IMR-90 (cell line): ENCODE measurements at regions not wholly inside any gene's neighbourhood (a gene's known extent, or its start where the extent isn't known, plus 50 kb on each side); places are given as distances from the start of the nearest gene placed in this dataset.

Experiments
- ATAC-seq: fragments of 200-7000 bp; cut with Tn5 transposase; 2 replicates; pipeline ENCODE4 v1.9.1; 2020; ENCODE audit warnings: low read depth, mild to moderate bottlenecking, moderate library complexity
- BruUV-seq: library from RNA; stranded (reverse); fragments of 400-500 nt; replicated peaks from 2 replicates; lab custom pipeline; 2021; lab: Mats Ljungman, UMichigan
- CTCF ChIA-PET: fragments of 300-600 bp; formaldehyde crosslinking; extraction: SDS; loops from one replicate; lab custom pipeline; 2021; ENCODE audit warnings: antibody characterized with exemption; lab: Yijun Ruan, JAX
- POLR2A ChIA-PET: fragments of 300-600 bp; sonication (Branson Sonifier 250); formaldehyde crosslinking; loops from one replicate; lab custom pipeline; 2022; ENCODE audit warnings: antibody characterized with exemption; ENCODE audit not compliant: unreplicated experiment; lab: Charles Lee
- DNase-seq: peaks from one replicate; pipeline ENCODE4 v3.0.0; 2013
- H2AFZ ChIP-seq: replicated peaks from 2 replicates; pipeline ENCODE3; 2013; ENCODE audit warnings: low read length, mild to moderate bottlenecking; ENCODE audit not compliant: poor library complexity
- H2AK5ac ChIP-seq: 2 replicates; pipeline ENCODE4 v1.6.1; 2013; ENCODE audit warnings: low read depth, low read length, inconsistent platforms
- H2AK9ac ChIP-seq: replicated peaks from 2 replicates; pipeline ENCODE3; 2013; ENCODE audit warnings: mild to moderate bottlenecking, low read depth, low read length, moderate library complexity; ENCODE audit not compliant: poor library complexity
- H2BK120ac ChIP-seq: 2 replicates; pipeline ENCODE4 v1.6.1; 2013; ENCODE audit warnings: low read depth, low read length, inconsistent platforms
- H2BK15ac ChIP-seq: 3 replicates; pipeline ENCODE4 v1.6.1; 2013; ENCODE audit warnings: low read depth, low read length, inconsistent platforms
- H2BK20ac ChIP-seq: 2 replicates; pipeline ENCODE4 v1.6.1; 2013; ENCODE audit warnings: low read depth, mild to moderate bottlenecking, inconsistent platforms, low read length, moderate library complexity
- H2BK5ac ChIP-seq: 2 replicates; pipeline ENCODE4 v1.6.1; 2013; ENCODE audit warnings: mild to moderate bottlenecking, low read depth, low read length, inconsistent platforms; ENCODE audit not compliant: poor library complexity, severe bottlenecking
- H3K14ac ChIP-seq: replicated peaks from 2 replicates; pipeline ENCODE4 v1.6.1; 2013; ENCODE audit warnings: low read depth, low read length, inconsistent platforms
- H3K18ac ChIP-seq: 2 replicates; pipeline ENCODE4 v1.6.1; 2013; ENCODE audit warnings: low read depth, low read length, control low read depth
- H3K23ac ChIP-seq: 2 replicates; pipeline ENCODE4 v1.6.1; 2013; ENCODE audit warnings: low read depth, low read length, inconsistent platforms
- H3K27ac ChIP-seq: 2 replicates; pipeline ENCODE4 v1.5.1; 2013; ENCODE audit warnings: mild to moderate bottlenecking, control low read depth, low read length; ENCODE audit not compliant: insufficient read depth
- H3K27me3 ChIP-seq: 2 replicates; pipeline ENCODE4 v1.6.1; 2013; ENCODE audit warnings: low read length; ENCODE audit not compliant: control insufficient read depth, insufficient read depth
- H3K36me3 ChIP-seq: 2 replicates; pipeline ENCODE4 v1.6.1; 2013; ENCODE audit warnings: low read length, mixed read lengths; ENCODE audit not compliant: control insufficient read depth, insufficient read depth
- H3K4ac ChIP-seq: 2 replicates; pipeline ENCODE4 v1.6.1; 2013; ENCODE audit warnings: low read depth, low read length, inconsistent platforms
- H3K4me1 ChIP-seq: 2 replicates; pipeline ENCODE4 v1.6.1; 2013; ENCODE audit warnings: low read length, mixed read lengths; ENCODE audit not compliant: control insufficient read depth, insufficient read depth
- H3K4me2 ChIP-seq: 2 replicates; pipeline ENCODE4 v1.6.1; 2013; ENCODE audit warnings: low read depth, mild to moderate bottlenecking, control low read depth, low read length, moderate library complexity
- H3K4me3 ChIP-seq: 2 replicates; pipeline ENCODE4 v1.5.1; 2013; ENCODE audit warnings: low read depth, mild to moderate bottlenecking, control low read depth, low read length, moderate library complexity; ENCODE audit not compliant: insufficient read depth
- H3K56ac ChIP-seq: 2 replicates; pipeline ENCODE4 v1.6.1; 2013; ENCODE audit warnings: low read length, inconsistent platforms; ENCODE audit not compliant: insufficient read depth; ENCODE audit errors: extremely low read depth
- H3K79me1 ChIP-seq, 2 experiments: 2 replicates each; pipeline ENCODE4 v1.6.1; 2013; ENCODE audit warnings: low read length in 2 of 2, inconsistent platforms in 1 of 2, low read depth in 1 of 2
- H3K9ac ChIP-seq: 2 replicates; pipeline ENCODE4 v1.6.1; 2013; ENCODE audit warnings: low read depth, low read length, control low read depth
- H3K9me1 ChIP-seq: 2 replicates; pipeline ENCODE4 v1.6.1; 2013; ENCODE audit warnings: low read length, inconsistent platforms; ENCODE audit not compliant: insufficient read depth
- H3K9me3 ChIP-seq: 2 replicates; pipeline ENCODE4 v1.6.1; 2013; ENCODE audit warnings: low read length; ENCODE audit not compliant: control insufficient read depth, insufficient read depth
- H4K20me1 ChIP-seq: 2 replicates; pipeline ENCODE4 v1.6.1; 2013; ENCODE audit warnings: low read length, inconsistent platforms; ENCODE audit not compliant: insufficient read depth
- H4K5ac ChIP-seq: 2 replicates; pipeline ENCODE4 v1.6.1; 2013; ENCODE audit warnings: mild to moderate bottlenecking, low read depth, low read length, control low read depth
- H4K8ac ChIP-seq, 2 experiments: 2 replicates each; pipeline ENCODE4 v1.6.1; 2013; ENCODE audit warnings: low read depth in 2 of 2, low read length in 2 of 2, control low read depth in 1 of 2, inconsistent platforms in 1 of 2
- H4K91ac ChIP-seq: 2 replicates; pipeline ENCODE4 v1.6.1; 2013; ENCODE audit warnings: low read depth, low read length, inconsistent platforms; ENCODE audit not compliant: insufficient read depth
- BHLHE40 ChIP-seq: fragments of 150-350 bp; IDR thresholded peaks from 2 replicates; pipeline ENCODE4 v1.6.1; 2016; ENCODE audit warnings: mild to moderate bottlenecking, low read depth, low read length
- CHD1 ChIP-seq: IDR thresholded peaks from 2 replicates; pipeline ENCODE4 v1.6.1; 2012; ENCODE audit warnings: low read depth, low read length, improper control_type of control experiment
- ELK1 ChIP-seq: fragments of 150-350 bp; IDR thresholded peaks from 2 replicates; pipeline ENCODE4 v1.6.1; 2016; ENCODE audit warnings: low read depth, mild to moderate bottlenecking, low read length, moderate library complexity, borderline replicate concordance
- MAFK ChIP-seq: IDR thresholded peaks from 2 replicates; pipeline ENCODE4 v1.6.1; 2012; ENCODE audit warnings: low read depth, low read length, improper control_type of control experiment
- SMC3 ChIP-seq: fragments of 150-350 bp; IDR thresholded peaks from 2 replicates; pipeline ENCODE4 v1.6.1; 2016; ENCODE audit warnings: low read depth, mild to moderate bottlenecking, antibody characterized with exemption, low read length, moderate library complexity
- WGBS, 2 experiments: methylation state at CpG; one replicate each; pipeline versions ENCODE4 v1.1.5 to v1.1.7; 2013; ENCODE audit warnings: missing lambda C conversion rate in 2 of 2; ENCODE audit not compliant: insufficient read length in 1 of 2; ENCODE audit errors: extremely low coverage in 2 of 2; 5-methylcytosine and 5-hydroxymethylcytosine counted together
- dilution Hi-C: fragments of 300-500 bp; cut with HindIII; formaldehyde crosslinking; loops from one replicate; pipeline ENCODE4 v1.14.3; 2018; ENCODE audit warnings: low sequenced_read_pairs; ENCODE audit not compliant: unreplicated experiment
- in situ Hi-C: fragments of 300-500 bp; cut with MboI; formaldehyde crosslinking; loops from 3 replicates; pipeline ENCODE4 v1.14.3; 2019; ENCODE audit warnings: low sequenced_read_pairs, inconsistent platforms, mixed read lengths
- intact Hi-C: fragments of 100-400 bp; cut with micrococcal nuclease; formaldehyde crosslinking; loops from 2 replicates; pipeline ENCODE4 v1.10.0; 2022
- TF ChIP-seq, protein P1 (sequence below): fragments of 150-350 bp; IDR thresholded peaks from 2 replicates; pipeline ENCODE4 v1.6.1; 2017; ENCODE audit warnings: mild to moderate bottlenecking, antibody characterized with exemption, low read length, low read depth

GRCh38 chr1:11350265-11350664 is 77.3 kb downstream of the UBIAD1 start:
- Histone ChIP-seq H2AK9ac (no peak overlapping the region), H3K23ac (no peak overlapping the region), H2AK5ac (no peak overlapping the region), H3K9me3 (no peaks in the 10 kb centered on the region), H2BK15ac (no peak overlapping the region), H4K8ac (no peak overlapping the region), H2BK5ac (no peak overlapping the region), H3K9me1 (no peaks in the 10 kb centered on the region), H3K36me3 (no peaks in the 10 kb centered on the region), H3K18ac (no peak overlapping the region), H3K79me1 (no peaks in the 10 kb centered on the region), H3K4me1 (no peaks in the 10 kb centered on the region), H3K14ac (no peak overlapping the region), H3K27ac (no peak overlapping the region), H3K4ac (no peak overlapping the region), H4K20me1 (no peaks in the 10 kb centered on the region), H2AFZ (no peak overlapping the region), H3K4me2 (no peak overlapping the region), H4K91ac (no peak overlapping the region), H2BK120ac (no peak overlapping the region), H3K27me3 (peaks cover 22% of the 10 kb centered on the region), H3K9ac (no peak overlapping the region), H3K4me3 (no peak overlapping the region), H2BK20ac (no peak overlapping the region), H3K56ac (no peak overlapping the region), H4K5ac (no peak overlapping the region)
- no peak for ATAC-seq
- in situ Hi-C loops = no loop called here
- DNase-seq = no peak
- dilution Hi-C loops = no loop called here
- no TSS peak for BruUV-seq
- TF ChIP-seq MAFK = no peak
- no peak for TF ChIP-seq SMC3
- TF ChIP-seq BHLHE40 = no peak
- no peak for TF ChIP-seq ELK1
- TF ChIP-seq, protein P1, sequence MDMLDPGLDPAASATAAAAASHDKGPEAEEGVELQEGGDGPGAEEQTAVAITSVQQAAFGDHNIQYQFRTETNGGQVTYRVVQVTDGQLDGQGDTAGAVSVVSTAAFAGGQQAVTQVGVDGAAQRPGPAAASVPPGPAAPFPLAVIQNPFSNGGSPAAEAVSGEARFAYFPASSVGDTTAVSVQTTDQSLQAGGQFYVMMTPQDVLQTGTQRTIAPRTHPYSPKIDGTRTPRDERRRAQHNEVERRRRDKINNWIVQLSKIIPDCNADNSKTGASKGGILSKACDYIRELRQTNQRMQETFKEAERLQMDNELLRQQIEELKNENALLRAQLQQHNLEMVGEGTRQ = no peak
- no peak for TF ChIP-seq CHD1
- ChIA-PET CTCF (no interaction called here), POLR2A (no interaction called here)
- WGBS, 2 experiments = 47% methylated on average over 6 of the region's 14 CpGs; no CpG with 5 or more reads in 1 of the 2 experiments
- intact Hi-C loops = no loop called here
